IMR-90 (cell line): ENCODE measurements at regions not wholly inside any gene's neighbourhood (a gene's known extent, or its start where the extent isn't known, plus 50 kb on each side); places are given as distances from the start of the nearest gene placed in this dataset.
"Not testable (repeated sequence)": the region's sequence is repeated elsewhere in the genome, so short reads cannot be mapped to it uniquely, and the experiment has no call there.

Source experiments
- BHLHE40 ChIP-seq: fragments of 150-350 bp; IDR thresholded peaks from 2 replicates; pipeline ENCODE4 v1.6.1; 2016; ENCODE audit warnings: mild to moderate bottlenecking, low read depth, low read length
- FOS ChIP-seq: fragments of 150-350 bp; IDR thresholded peaks from 2 replicates; pipeline ENCODE4 v1.6.1; 2016; ENCODE audit warnings: low read depth, low read length
- MAZ ChIP-seq: IDR thresholded peaks from 2 replicates; pipeline ENCODE4 v1.6.1; 2012; ENCODE audit warnings: low read depth, mild to moderate bottlenecking, low read length, improper control_type of control experiment, moderate library complexity, borderline replicate concordance
- NFE2L2 ChIP-seq: fragments of 150-350 bp; IDR thresholded peaks from 2 replicates; pipeline ENCODE4 v1.6.1; 2016; ENCODE audit warnings: low read depth, mild to moderate bottlenecking, low read length
- POLR2A ChIP-seq: IDR thresholded peaks from 2 replicates; pipeline ENCODE4 v1.6.1; 2012; ENCODE audit warnings: mild to moderate bottlenecking, low read depth, low read length
- RCOR1 ChIP-seq: IDR thresholded peaks from 2 replicates; pipeline ENCODE4 v1.6.1; 2012; ENCODE audit warnings: mild to moderate bottlenecking, low read length, improper control_type of control experiment; ENCODE audit not compliant: insufficient replicate concordance
- TF ChIP-seq, protein P1 (sequence below): conservative IDR thresholded peaks from 2 replicates; pipeline ENCODE4 v1.5.1; 2012; ENCODE audit warnings: mild to moderate bottlenecking, low read depth, low read length, improper control_type of control experiment

DNA sequence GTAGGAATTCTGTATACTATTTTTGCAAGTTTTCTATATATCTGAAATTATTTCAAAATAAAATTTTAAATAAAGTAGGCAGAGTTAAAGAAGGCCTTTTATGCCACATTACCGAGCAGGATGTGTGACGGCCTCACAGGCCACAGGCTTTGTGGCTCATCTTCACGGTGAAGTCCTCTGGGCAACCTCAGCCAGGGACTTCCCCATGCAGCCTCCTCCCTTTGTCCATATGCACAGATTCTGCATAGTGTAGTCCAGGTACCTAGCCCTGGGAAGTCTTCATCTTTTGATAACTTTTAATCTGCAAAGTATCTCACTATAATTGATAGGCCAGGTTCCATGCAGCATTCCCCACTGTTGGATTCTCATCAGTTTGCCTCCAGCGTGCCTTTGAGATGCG is 62.8 kb downstream of the ARHGAP11B start:
- TF ChIP-seq, protein P1, sequence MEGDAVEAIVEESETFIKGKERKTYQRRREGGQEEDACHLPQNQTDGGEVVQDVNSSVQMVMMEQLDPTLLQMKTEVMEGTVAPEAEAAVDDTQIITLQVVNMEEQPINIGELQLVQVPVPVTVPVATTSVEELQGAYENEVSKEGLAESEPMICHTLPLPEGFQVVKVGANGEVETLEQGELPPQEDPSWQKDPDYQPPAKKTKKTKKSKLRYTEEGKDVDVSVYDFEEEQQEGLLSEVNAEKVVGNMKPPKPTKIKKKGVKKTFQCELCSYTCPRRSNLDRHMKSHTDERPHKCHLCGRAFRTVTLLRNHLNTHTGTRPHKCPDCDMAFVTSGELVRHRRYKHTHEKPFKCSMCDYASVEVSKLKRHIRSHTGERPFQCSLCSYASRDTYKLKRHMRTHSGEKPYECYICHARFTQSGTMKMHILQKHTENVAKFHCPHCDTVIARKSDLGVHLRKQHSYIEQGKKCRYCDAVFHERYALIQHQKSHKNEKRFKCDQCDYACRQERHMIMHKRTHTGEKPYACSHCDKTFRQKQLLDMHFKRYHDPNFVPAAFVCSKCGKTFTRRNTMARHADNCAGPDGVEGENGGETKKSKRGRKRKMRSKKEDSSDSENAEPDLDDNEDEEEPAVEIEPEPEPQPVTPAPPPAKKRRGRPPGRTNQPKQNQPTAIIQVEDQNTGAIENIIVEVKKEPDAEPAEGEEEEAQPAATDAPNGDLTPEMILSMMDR = not testable (repeated sequence)
- TF ChIP-seq NFE2L2, RCOR1, FOS, POLR2A, BHLHE40, MAZ: not testable (repeated sequence)
